Right ventricle myocardium superior (tissue), 1 donor: ENCODE measurements at regions not wholly inside any gene's neighbourhood (a gene's known extent, or its start where the extent isn't known, plus 50 kb on each side); places are given as distances from the start of the nearest gene placed in this dataset.

Experiments
- ATAC-seq: fragments of 200-7000 bp; cut with Tn5 transposase; one replicate; pipeline ENCODE4 v1.9.1; 2020; ENCODE audit warnings: mild to moderate bottlenecking; ENCODE audit not compliant: poor library complexity
- DNase-seq: peaks from one replicate; pipeline ENCODE4 v3.0.0-alpha.2; 2020
- intact Hi-C: fragments of 100-400 bp; cut with DNase I; formaldehyde crosslinking; loops from one replicate; pipeline ENCODE4 v1.11.2; 2022
- donor health status: DM: no; HTN: yes; CAD: no; lungs with severe emphysema.

- no peak for ATAC-seq
- intact Hi-C loops: no loop called here
- DNase-seq: no peak
Observed at GRCh38 chr3:13266005-13266404, 154.1 kb downstream of the NUP210 start.

GRCh38 chr3:13265507-13265906, 154.6 kb downstream of the NUP210 start:
- ATAC-seq: no peak
- intact Hi-C loops: no loop called here
- DNase-seq: no peak

GRCh38 chr3:13265016-13265415, 155.1 kb downstream of the NUP210 start:
- DNase-seq (no peak), ATAC-seq (no peak)
- intact Hi-C loops: no loop called here

GRCh38 chr3:13264468-13264795, 155.7 kb downstream of the NUP210 start:
- intact Hi-C loops: no loop called here
- ATAC-seq (no peak), DNase-seq (no peak)

GRCh38 chr3:13263770-13264467, 156.2 kb downstream of the NUP210 start:
- ATAC-seq (peak; percentile 21), DNase-seq (no peak)
- intact Hi-C loops: no loop called here

GRCh38 chr3:13262493-13263211, 157.5 kb downstream of the NUP210 start:
- no peak for DNase-seq
- ATAC-seq: peak; percentile 42
- intact Hi-C loops: no loop called here

- intact Hi-C loops: no loop called here
- ATAC-seq (no peak), DNase-seq (no peak)
Observed at GRCh38 chr3:13261892-13262291, 158.2 kb downstream of the NUP210 start.

GRCh38 chr3:13261104-13261830, 158.9 kb downstream of the NUP210 start:
- no peak for ATAC-seq
- intact Hi-C loops: no loop called here
- no peak for DNase-seq

- DNase-seq (no peak), ATAC-seq (no peak)
- intact Hi-C loops: no loop called here
Observed at GRCh38 chr3:13260259-13261103, 159.6 kb downstream of the NUP210 start.

GRCh38 chr3:13259831-13260230, 160.3 kb downstream of the NUP210 start:
- intact Hi-C loops: no loop called here
- ATAC-seq: no peak
- DNase-seq: no peak

- ATAC-seq (no peak), DNase-seq (no peak)
- intact Hi-C loops: no loop called here
Observed at GRCh38 chr3:13258986-13259514, 161.1 kb downstream of the NUP210 start.

GRCh38 chr3:13258280-13258679, 161.8 kb downstream of the NUP210 start:
- DNase-seq: no peak
- ATAC-seq: no peak
- intact Hi-C loops: no loop called here

GRCh38 chr3:13257666-13258065, 162.5 kb downstream of the NUP210 start:
- intact Hi-C loops: no loop called here
- ATAC-seq (no peak), DNase-seq (no peak)

GRCh38 chr3:13256845-13257244, 163.3 kb downstream of the NUP210 start:
- DNase-seq (no peak), ATAC-seq (no peak)
- intact Hi-C loops: no loop called here

- DNase-seq (no peak), ATAC-seq (no peak)
- intact Hi-C loops: no loop called here
Observed at GRCh38 chr3:13254028-13254951, 165.8 kb downstream of the NUP210 start.

- DNase-seq (no peak), ATAC-seq (no peak)
- intact Hi-C loops: no loop called here
Observed at GRCh38 chr3:13253208-13253937, 166.7 kb downstream of the NUP210 start.

- DNase-seq: no peak
- ATAC-seq: no peak
- intact Hi-C loops: no loop called here
Observed at GRCh38 chr3:13252207-13252606, 167.9 kb downstream of the NUP210 start.
